Right lobe of liver (tissue), 4 donors: ENCODE measurements at regions not wholly inside any gene's neighbourhood (a gene's known extent, or its start where the extent isn't known, plus 50 kb on each side); places are given as distances from the start of the nearest gene placed in this dataset.

Source experiments
- CTCF ChIP-seq, 4 donors: fragments of 200-600 bp in 3 of 4; fragments of 450-650 bp in 1 of 4; IDR thresholded peaks; one replicate each; pipeline versions ENCODE4 v1.5.1 to v1.8.0; 2016 to 2022; ENCODE audit warnings: antibody characterized with exemption in 4 of 4, mild to moderate bottlenecking in 2 of 4
- POLR2A ChIP-seq: fragments of 450-650 bp; IDR thresholded peaks from one replicate; pipeline ENCODE4 v1.6.1; 2017; ENCODE audit warnings: antibody characterized with exemption, mild to moderate bottlenecking
- donor health status: DM: no; HTN: no; CAD: no.
- donor health status: DM: no; HTN: no; CAD: no.
- donor health status: DM: no; HTN: yes; CAD: no.

DNA sequence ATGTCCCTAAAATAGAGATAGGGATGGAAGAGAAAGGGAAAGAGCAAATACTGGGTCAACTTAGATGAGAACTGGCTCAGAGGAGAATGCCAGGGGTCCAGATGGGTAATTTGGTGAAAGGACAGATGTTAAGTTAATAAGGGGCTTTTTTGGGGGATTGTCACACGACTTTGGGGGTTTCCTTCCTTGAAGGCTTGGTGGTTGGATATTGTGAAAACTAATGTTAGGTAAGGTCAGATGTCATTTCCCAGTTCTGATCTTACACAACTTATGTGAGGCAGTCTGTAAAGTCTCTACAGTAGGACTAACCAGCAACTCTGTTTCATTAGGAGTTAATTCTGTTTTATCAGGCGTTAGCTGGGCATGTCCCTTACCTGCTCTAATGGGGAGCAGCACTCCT is 231.1 kb downstream of the NR2F2 start:
- no peak for TF ChIP-seq CTCF (IDR thresholded peaks at IDR 0.05)
- no peak for TF ChIP-seq POLR2A
